ENCODE measurements at regions not wholly inside any gene's neighbourhood (a gene's known extent, or its start where the extent isn't known, plus 50 kb on each side); places are given as distances from the start of the nearest gene placed in this dataset.

- no peak for DNase-seq
Measured at GRCh38 chr2:235301202-235302076, 192.4 kb upstream of the AGAP1 start.

DNA sequence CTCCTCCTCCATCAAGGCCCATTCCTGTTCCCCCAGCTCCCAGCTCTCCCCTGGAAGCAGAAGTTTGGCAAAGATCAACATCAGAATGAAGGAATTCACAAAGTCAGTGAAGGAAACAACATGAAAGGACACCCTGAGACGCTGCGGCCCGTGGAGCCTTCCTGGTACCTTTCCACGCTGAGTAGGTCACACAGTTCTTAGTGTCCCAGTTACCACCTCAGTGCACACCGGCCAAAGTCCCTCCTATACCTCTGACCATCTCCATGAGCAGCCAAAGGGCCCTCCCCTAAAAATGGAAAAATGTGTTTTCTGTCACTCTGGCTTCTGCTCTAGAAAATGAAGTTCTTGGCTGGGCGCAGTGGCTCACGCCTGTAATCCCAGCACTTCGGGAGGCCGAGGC lies 191.6 kb upstream of the AGAP1 start:
- DNase-seq, result no peak

- no peak for DNase-seq
Measured at GRCh38 chr2:235303499-235304291, 190.1 kb upstream of the AGAP1 start.

- DNase-seq, result no peak
Measured at GRCh38 chr2:235305678-235306077, 188.2 kb upstream of the AGAP1 start.

DNA sequence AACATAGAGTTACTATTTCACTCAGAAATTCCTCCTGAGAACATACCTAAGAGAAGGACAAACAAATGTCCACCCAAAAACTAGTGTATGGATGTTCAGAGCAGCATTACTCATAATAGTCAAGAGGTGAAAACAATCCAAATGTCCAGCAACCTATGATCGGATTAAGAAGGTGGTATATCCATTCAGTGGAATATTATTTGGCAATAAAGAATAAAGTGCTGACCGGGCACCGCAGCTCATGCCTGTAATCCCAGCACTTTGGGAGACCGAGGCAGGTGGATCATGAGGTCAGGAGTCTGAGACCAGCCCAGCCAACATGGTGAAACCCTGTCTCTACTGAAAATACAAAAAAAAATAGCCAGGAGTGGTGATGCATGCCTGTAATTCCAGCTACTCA lies 182.8 kb upstream of the AGAP1 start:
- no peak for DNase-seq

GRCh38 chr2:235312571-235312970 lies 181.3 kb upstream of the AGAP1 start:
- no peak for DNase-seq

GRCh38 chr2:235314371-235314930 lies 179.4 kb upstream of the AGAP1 start:
- peak in 2 of 3 donors; percentile 9 to 12 for DNase-seq

- no peak for DNase-seq
Measured at GRCh38 chr2:235319095-235319494, 174.7 kb upstream of the AGAP1 start.

DNA sequence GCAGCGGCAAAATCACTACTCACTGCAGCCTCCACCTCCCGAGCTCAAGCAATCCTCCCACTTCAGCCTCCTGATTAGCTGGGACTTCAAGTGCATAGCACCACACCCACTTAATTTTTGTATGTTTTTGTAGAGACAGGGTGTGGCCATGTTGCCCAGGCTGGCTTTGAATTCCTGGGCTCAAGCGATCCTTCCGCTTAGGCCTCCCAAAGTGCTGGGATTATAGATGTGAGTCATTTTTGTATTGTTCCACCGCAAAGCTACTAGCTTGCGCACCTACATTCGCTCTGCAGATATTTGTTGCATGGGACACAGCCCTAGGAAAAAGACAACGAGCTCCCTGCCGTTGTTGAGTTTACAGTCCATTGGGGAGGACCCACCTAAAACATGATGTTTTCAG lies 173.5 kb upstream of the AGAP1 start:
- no peak for DNase-seq

GRCh38 chr2:235324324-235324723 lies 169.5 kb upstream of the AGAP1 start:
- DNase-seq, result no peak

DNA sequence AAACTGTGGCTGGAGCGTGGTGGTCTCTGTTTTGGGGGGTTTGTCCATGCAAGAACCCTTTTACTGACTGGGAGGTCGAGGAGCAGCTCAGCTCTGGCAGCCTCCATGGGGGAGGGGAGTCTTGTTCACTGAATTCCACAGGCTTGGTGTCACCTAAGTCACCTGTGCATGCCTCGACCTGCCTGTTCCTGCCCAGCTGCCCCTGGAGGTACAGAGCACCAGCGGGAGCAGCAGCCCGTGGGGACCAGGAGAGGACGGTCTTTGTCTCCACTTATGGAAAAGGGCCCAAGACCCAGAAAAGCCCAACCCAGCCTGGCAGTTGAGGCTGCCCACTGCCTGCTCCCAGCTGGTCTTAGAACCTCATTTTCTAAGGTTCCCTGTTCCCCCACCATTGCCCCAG lies 168.7 kb upstream of the AGAP1 start:
- DNase-seq, result no peak

GRCh38 chr2:235328991-235329390 lies 164.9 kb upstream of the AGAP1 start:
- no peak for DNase-seq

DNA sequence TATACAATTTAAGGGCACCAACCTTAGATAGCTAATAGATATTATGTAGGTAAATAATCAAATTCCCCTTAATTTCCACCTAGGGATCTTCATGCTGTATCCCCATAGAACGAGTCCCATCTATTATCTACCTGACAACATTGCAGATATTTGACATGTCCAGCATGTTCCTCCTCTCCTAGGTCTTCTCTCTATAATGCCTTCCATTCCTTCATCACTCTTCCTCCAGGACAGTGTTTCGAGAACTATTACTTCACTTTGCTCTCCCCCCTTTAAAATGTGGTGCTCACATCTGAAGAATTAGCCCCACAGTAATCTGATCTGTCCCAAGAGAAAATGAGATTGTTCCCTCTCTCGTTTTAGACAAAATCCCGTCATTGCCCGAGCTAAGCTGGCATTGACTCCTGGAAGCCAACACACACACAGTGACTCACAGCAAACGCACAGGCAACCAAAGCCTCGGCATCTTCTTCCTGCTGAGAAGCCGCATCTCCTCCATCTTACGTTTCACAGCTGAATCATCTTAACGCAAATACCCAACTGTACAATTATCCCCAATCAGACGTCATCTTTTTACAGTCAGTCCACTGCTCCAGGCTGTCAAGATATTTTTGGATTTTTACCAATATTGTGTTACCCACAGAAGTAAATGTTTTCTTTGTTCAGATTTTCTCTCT lies 162.9 kb upstream of the AGAP1 start:
- DNase-seq, result peak in 1 of 3 donors; percentile 54

DNA sequence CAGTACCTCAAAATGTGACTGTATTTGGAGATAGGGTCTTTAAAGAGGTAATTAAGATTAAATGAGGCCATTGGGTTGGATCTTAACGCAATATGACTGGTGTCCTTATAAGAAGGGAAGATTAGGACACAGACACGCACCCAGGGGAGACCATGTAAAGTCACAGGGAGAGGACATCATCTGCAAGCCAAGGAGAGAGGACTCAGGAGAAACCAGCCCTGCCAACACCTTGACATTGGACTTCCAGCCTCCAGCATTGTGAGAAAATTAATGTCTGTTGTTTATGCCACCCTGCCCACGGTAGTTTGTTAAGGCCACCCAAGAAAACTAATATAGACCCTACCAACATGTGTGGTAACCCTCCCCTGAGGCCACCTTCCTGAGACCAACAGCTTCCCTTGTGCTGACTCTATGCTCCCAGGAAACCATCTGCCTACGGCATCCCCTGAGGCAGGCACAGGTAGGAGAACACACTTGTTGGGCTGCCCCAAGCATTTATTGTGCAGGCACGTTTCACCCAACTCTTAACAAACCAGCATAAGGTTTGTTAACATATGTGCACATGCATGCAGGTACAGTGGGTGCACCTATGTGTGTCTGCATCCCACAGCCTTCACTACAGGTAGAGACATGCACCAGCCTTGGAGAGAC lies 161.5 kb upstream of the AGAP1 start:
- DNase-seq, result no peak

DNA sequence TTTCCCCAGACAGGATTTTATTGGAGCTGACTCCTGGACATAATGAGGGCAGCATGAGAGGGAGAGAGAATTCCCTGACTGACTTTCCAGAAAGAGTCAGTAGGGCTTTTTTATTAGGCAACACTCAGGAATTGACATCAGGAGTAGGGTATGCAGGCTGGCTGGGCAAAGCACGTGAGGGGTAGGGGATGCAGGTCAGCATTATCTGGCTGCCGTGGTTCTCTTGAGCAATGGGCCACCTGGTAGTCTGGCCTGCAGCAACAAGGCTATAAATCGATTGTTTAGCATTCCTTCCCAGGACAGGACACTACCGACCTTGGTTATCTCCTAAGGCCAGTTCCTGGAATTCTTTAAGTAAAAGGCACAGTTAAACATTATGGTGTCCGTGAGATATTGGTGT lies 160.8 kb upstream of the AGAP1 start:
- no peak for DNase-seq

GRCh38 chr2:235334179-235334578 lies 159.7 kb upstream of the AGAP1 start:
- DNase-seq, result no peak

DNA sequence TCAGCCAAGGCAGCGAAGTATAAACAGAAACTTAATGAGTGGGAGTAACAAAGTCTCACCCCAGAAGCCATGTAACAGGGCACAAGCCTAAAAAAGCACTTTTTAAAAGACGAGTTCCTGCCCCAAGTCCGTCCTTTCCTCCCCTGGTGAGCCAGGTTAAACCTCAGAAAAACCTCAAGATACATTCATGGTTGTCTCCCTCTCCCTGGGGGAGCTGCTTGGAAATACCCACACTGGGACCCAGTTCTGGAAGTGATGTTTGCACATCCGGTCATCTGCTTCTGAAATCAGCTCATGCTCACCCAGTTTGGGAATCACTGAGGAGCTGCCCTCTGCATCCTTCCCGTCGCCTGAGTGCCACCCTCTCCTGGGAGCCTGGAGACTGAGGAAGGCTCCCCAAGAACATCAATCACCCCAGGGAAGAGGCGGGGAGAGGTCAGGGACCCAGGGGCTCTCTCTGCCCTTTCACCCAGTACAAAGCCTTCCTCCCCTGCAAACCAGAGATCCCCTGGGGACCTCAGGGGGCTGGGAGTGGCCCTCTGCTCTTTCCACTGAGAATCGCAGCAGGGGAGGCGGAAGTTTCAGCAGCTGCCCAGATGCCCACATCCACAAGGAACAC lies 150.6 kb upstream of the AGAP1 start:
- peak in 1 of 3 donors; percentile 22 for DNase-seq

DNA sequence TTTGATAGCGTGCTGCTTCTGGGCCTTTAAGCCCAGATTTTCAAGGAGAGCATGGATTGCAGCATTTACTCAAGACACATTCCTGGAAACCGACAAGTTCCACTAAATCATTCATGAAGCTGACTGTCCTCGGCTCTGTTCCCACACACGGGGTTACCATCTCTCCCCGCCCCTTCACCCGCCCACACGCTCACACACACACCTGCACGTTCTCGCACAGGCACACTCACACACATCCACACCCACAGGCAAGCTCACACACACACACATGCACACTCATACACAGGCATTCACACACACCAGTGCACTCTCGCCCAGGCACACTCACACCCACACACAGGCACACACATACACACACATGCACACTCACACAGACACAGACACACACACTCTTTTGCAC lies 150.0 kb upstream of the AGAP1 start:
- peak in 2 of 3 donors; percentile 15 to 18 for DNase-seq

DNA sequence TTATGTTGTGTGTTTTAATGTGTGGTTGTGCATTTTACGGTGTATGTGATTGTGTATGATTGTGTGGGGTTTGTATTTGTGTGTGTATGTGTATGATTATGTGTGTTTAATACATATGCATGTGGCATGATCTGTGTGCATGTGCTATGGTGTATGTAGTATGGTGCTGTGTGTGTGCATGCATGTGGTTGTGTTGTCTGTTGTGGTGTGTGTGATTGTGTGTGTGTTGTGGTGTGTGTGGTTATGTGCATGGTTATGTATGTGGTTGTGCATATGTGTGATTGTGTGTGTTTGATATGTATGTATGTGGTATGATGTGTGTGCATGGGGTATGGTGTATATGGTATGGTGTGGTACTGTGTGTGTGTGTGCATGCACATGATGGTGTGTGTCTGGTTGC lies 148.1 kb upstream of the AGAP1 start:
- no peak for DNase-seq

DNA sequence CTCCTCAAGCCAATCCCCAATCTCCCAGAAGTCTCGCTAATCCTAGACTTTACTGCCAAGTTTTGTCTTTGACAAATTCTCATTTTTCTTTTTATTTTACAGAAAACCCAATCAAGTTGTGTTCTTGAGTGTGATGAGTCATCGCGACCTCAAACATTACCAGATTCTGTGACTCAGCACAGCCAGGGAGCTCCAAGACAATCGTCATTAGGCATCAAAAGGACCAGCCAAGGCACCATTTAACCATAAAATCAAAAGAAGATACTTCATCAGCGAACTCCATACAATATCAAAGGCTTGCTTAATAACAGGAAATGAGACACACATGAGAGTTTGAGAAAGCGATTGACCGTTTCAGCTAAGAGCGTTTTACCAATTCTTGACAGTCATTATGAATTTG lies 146.2 kb upstream of the AGAP1 start:
- DNase-seq, result peak in 1 of 3 donors; percentile 83

DNA sequence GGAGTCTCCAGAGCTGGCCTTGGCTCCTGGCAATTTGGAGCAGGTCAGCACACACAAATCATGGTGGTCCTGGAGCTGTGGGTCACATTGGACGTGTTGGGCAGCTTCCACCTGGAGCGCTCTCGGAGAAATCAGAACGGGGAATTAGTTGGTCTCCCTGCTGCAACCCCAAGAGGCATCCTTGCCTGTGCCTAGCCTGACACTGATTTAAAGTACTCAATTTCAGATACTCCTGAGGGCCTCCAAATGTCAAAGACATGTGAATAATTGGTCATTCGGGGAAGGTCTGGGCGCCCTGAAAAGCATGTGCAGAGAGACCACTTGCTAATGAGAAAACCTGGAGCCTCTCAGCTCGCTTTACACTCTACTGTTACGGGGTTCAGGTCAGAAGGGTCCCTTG lies 145.5 kb upstream of the AGAP1 start:
- DNase-seq, result no peak
